CD14-positive monocyte (primary cell): ENCODE measurements at regions not wholly inside any gene's neighbourhood (a gene's known extent, or its start where the extent isn't known, plus 50 kb on each side); places are given as distances from the start of the nearest gene placed in this dataset.

Experiments used
- DNase-seq, 3 donors: peaks; one replicate each; pipeline ENCODE4 v3.0.0-alpha.2; 2011 to 2022
- H2AFZ ChIP-seq: 2 replicates; pipeline ENCODE4 v1.6.0; 2012; ENCODE audit warnings: mild to moderate bottlenecking, low read depth, low read length, inconsistent platforms; ENCODE audit not compliant: insufficient read depth, poor library complexity, severe bottlenecking
- H3K27ac ChIP-seq, 2 donors: 1 replicate in 1 of 2; 2 replicates in 1 of 2; pipeline ENCODE4 v1.5.1; 2012 to 2013; ENCODE audit warnings: low read length in 2 of 2, control low read depth in 1 of 2, inconsistent platforms in 1 of 2, low read depth in 1 of 2, mild to moderate bottlenecking in 1 of 2
- H3K27me3 ChIP-seq, 2 donors: one replicate each; pipeline versions ENCODE4 v1.6.0 to v1.6.1; 2011 to 2013; ENCODE audit warnings: low read length in 2 of 2; ENCODE audit not compliant: control insufficient read depth in 2 of 2, insufficient read depth in 2 of 2
- H3K36me3 ChIP-seq, 2 donors: replicated peaks in 1 of 2; 1 replicate in 1 of 2; 2 replicates in 1 of 2; pipeline versions ENCODE4 v1.5.1 to v1.6.1; 2012 to 2013; ENCODE audit warnings: low read length in 2 of 2, control low read depth in 1 of 2, inconsistent platforms in 1 of 2, mild to moderate bottlenecking in 1 of 2; ENCODE audit not compliant: insufficient read depth in 2 of 2, control insufficient read depth in 1 of 2
- H3K4me1 ChIP-seq, 2 donors: 1 replicate in 1 of 2; 2 replicates in 1 of 2; pipeline versions ENCODE4 v1.5.1 to v1.6.1; 2012 to 2013; ENCODE audit warnings: low read length in 2 of 2, control low read depth in 1 of 2, inconsistent platforms in 1 of 2, mild to moderate bottlenecking in 1 of 2, moderate library complexity in 1 of 2; ENCODE audit not compliant: insufficient read depth in 2 of 2, control insufficient read depth in 1 of 2
- H3K4me2 ChIP-seq: replicated peaks from 2 replicates; pipeline ENCODE3; 2012; ENCODE audit warnings: low read length, moderate library complexity, mild to moderate bottlenecking; ENCODE audit not compliant: poor library complexity, severe bottlenecking; ENCODE audit errors: extremely low read depth
- H3K4me3 ChIP-seq, 3 experiments: fragments of 200-600 bp in 1 of 3; sonication (generic) in 1 of 3; replicated peaks in 1 of 3; 1 replicate in 2 of 3; 2 replicates in 1 of 3; pipeline ENCODE4 v1.5.1; 2011 to 2013; ENCODE audit warnings: low read length in 3 of 3, mild to moderate bottlenecking in 3 of 3, control low read depth in 2 of 3, low read depth in 2 of 3, inconsistent platforms in 1 of 3, moderate library complexity in 1 of 3
- H3K79me2 ChIP-seq: 2 replicates; pipeline ENCODE4 v1.6.0; 2012; ENCODE audit warnings: mild to moderate bottlenecking, control low read depth, inconsistent platforms, low read length, moderate library complexity; ENCODE audit not compliant: insufficient read depth
- H3K9ac ChIP-seq: 2 replicates; pipeline ENCODE4 v1.6.0; 2017; ENCODE audit warnings: low read length, mild to moderate bottlenecking; ENCODE audit not compliant: insufficient read depth, poor library complexity, severe bottlenecking
- H3K9me3 ChIP-seq, 2 donors: replicated peaks in 1 of 2; 1 replicate in 1 of 2; 2 replicates in 1 of 2; pipeline versions ENCODE4 v1.5.1 to v1.6.1; 2012 to 2013; ENCODE audit warnings: low read length in 2 of 2, control low read depth in 1 of 2; ENCODE audit not compliant: control insufficient read depth in 1 of 2, insufficient read depth in 1 of 2
- H4K20me1 ChIP-seq: 2 replicates; pipeline ENCODE4 v1.6.0; 2012; ENCODE audit warnings: mild to moderate bottlenecking, low read length, control low read depth, moderate library complexity; ENCODE audit not compliant: insufficient read depth
- H3K27ac Mint-ChIP-seq, 7 donors: one replicate each; pipeline ENCODE4 v1.8.0; 2020; ENCODE audit warnings: mild to moderate bottlenecking in 7 of 7, mixed read lengths in 7 of 7, moderate library complexity in 6 of 7, inconsistent platforms in 2 of 7
- H3K27me3 Mint-ChIP-seq, 3 donors: one replicate each; pipeline ENCODE4 v1.8.0; 2021 to 2022; ENCODE audit warnings: low read depth in 3 of 3, mild to moderate bottlenecking in 3 of 3, mixed read lengths in 3 of 3, moderate library complexity in 3 of 3, inconsistent platforms in 1 of 3
- H3K36me3 Mint-ChIP-seq, 2 donors: one replicate each; pipeline ENCODE4 v1.8.0; 2020; ENCODE audit warnings: mixed read lengths in 2 of 2, inconsistent platforms in 1 of 2, mild to moderate bottlenecking in 1 of 2
- H3K4me1 Mint-ChIP-seq: one replicate; pipeline ENCODE4 v1.8.0; 2020; ENCODE audit warnings: mild to moderate bottlenecking, mixed read lengths
- H3K4me3 Mint-ChIP-seq, 2 donors: one replicate each; pipeline ENCODE4 v1.8.0; 2020; ENCODE audit warnings: mild to moderate bottlenecking in 2 of 2, mixed read lengths in 2 of 2, moderate library complexity in 1 of 2
- H3K9me3 Mint-ChIP-seq, 7 donors: one replicate each; pipeline ENCODE4 v1.8.0; 2020 to 2022; ENCODE audit warnings: mixed read lengths in 7 of 7, mild to moderate bottlenecking in 6 of 7, moderate library complexity in 6 of 7, inconsistent platforms in 2 of 7
- WGBS: methylation state at CpG from one replicate; pipeline ENCODE4 v1.1.5; 2013; ENCODE audit warnings: missing lambda C conversion rate; ENCODE audit not compliant: insufficient coverage; 5-methylcytosine and 5-hydroxymethylcytosine counted together
- intact Hi-C, 2 donors: fragments of 100-400 bp; cut with micrococcal nuclease; formaldehyde crosslinking; loops; one replicate each; pipeline versions ENCODE4 v1.15.0 to v1.15.1; 2023
- TF ChIP-seq, protein P1 (sequence below): fragments of 200-600 bp; IDR thresholded peaks from one replicate; pipeline ENCODE4 v1.8.0; 2022; ENCODE audit warnings: antibody characterized with exemption, mild to moderate bottlenecking

DNA sequence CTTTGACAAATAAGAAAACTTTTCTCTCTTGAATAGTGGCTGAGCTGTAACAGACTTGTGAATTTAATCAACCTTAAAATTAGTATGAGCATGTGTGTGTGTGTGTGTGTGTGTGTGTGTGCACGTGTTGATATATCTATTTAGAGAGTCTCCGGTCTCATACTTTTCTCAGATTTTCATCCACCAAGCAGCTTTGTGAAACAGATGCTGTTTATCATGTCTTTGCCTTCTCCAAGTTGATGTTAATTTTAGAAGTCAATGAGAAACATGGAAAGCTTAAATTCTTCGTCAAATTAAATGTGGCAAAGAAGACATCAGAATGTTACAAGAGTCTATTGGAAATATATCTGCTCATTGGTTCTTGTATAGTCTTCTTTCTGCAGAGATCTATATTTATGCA, 839.2 kb upstream of the CELF2 start:
- H2AFZ ChIP-seq = no peak overlapping the region
- Mint-ChIP-seq H3K9me3 (peaks cover 0 to 8% (median 4%) of the 10 kb centered on the region in 7 donors), H3K27me3 (no peaks in the 10 kb centered on the region), H3K4me1 (no peaks in the 10 kb centered on the region), H3K36me3 (no peaks in the 10 kb centered on the region), H3K4me3 (no peak overlapping the region), H3K27ac (no peak overlapping the region)
- H3K9ac ChIP-seq = no peak overlapping the region
- TF ChIP-seq, protein P1, sequence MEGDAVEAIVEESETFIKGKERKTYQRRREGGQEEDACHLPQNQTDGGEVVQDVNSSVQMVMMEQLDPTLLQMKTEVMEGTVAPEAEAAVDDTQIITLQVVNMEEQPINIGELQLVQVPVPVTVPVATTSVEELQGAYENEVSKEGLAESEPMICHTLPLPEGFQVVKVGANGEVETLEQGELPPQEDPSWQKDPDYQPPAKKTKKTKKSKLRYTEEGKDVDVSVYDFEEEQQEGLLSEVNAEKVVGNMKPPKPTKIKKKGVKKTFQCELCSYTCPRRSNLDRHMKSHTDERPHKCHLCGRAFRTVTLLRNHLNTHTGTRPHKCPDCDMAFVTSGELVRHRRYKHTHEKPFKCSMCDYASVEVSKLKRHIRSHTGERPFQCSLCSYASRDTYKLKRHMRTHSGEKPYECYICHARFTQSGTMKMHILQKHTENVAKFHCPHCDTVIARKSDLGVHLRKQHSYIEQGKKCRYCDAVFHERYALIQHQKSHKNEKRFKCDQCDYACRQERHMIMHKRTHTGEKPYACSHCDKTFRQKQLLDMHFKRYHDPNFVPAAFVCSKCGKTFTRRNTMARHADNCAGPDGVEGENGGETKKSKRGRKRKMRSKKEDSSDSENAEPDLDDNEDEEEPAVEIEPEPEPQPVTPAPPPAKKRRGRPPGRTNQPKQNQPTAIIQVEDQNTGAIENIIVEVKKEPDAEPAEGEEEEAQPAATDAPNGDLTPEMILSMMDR = no peak
- no peak for DNase-seq
- H3K9me3 ChIP-seq = no peaks in the 10 kb centered on the region
- H3K79me2 ChIP-seq = no peaks in the 10 kb centered on the region
- H3K36me3 ChIP-seq = no peaks in the 10 kb centered on the region
- no peaks in the 10 kb centered on the region for H3K4me1 ChIP-seq
- intact Hi-C loops = no loop called here
- no peaks in the 10 kb centered on the region for H3K27me3 ChIP-seq
- H3K4me3 ChIP-seq = no peak overlapping the region
- H4K20me1 ChIP-seq = no peaks in the 10 kb centered on the region
- no CpG with 5 or more reads among the region's 3 CpGs for WGBS
- no peak overlapping the region for H3K4me2 ChIP-seq
- H3K27ac ChIP-seq = no peak overlapping the region

DNA sequence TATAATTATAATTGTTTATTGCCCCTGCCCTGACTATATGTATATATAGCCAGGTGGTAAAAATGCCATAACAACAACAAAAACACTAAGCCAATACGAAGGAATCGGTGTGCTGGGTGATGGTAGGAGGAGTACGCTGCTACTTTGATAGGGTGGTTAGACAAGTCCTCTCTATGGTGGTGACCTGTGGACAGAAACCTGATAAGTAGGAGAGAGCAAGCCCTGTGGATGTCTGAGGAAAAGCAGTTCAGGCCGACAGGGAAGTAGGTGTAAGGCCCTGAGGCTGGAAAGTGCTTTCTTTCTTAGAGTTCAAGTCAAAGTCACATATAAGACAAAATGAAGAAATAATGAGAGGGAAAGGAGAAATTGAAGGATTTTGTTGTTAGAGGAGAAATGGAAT, 823.8 kb upstream of the CELF2 start:
- no peaks in the 10 kb centered on the region for H3K79me2 ChIP-seq
- H3K4me2 ChIP-seq = no peak overlapping the region
- H3K4me3 ChIP-seq = no peak overlapping the region
- Mint-ChIP-seq H3K4me3 (no peak overlapping the region), H3K27me3 (no peaks in the 10 kb centered on the region), H3K36me3 (no peaks in the 10 kb centered on the region), H3K4me1 (no peaks in the 10 kb centered on the region), H3K9me3 (peaks cover 0 to 11% (median 2%) of the 10 kb centered on the region in 7 donors), H3K27ac (no peak overlapping the region)
- 100% methylated on average over 3 of the region's 4 CpGs for WGBS
- DNase-seq = no peak
- H3K9me3 ChIP-seq = no peaks in the 10 kb centered on the region
- H3K27ac ChIP-seq = no peak overlapping the region
- H3K4me1 ChIP-seq = no peaks in the 10 kb centered on the region
- H3K9ac ChIP-seq = no peak overlapping the region
- no peaks in the 10 kb centered on the region for H3K36me3 ChIP-seq
- TF ChIP-seq, protein P1 = no peak
- no peaks in the 10 kb centered on the region for H4K20me1 ChIP-seq
- H3K27me3 ChIP-seq = no peaks in the 10 kb centered on the region
- intact Hi-C loops = no loop called here
- H2AFZ ChIP-seq = no peak overlapping the region
